HG02943 (cell line): ENCODE measurements at regions not wholly inside any gene's neighbourhood (a gene's known extent, or its start where the extent isn't known, plus 50 kb on each side); places are given as distances from the start of the nearest gene placed in this dataset.

Experiments
- ATAC-seq: cut with Tn5 transposase; IDR thresholded peaks from one replicate; pipeline ENCODE4 v1.9.1; 2021; ENCODE audit warnings: mild to moderate bottlenecking, low read depth, moderate library complexity; ENCODE audit not compliant: unreplicated experiment

DNA sequence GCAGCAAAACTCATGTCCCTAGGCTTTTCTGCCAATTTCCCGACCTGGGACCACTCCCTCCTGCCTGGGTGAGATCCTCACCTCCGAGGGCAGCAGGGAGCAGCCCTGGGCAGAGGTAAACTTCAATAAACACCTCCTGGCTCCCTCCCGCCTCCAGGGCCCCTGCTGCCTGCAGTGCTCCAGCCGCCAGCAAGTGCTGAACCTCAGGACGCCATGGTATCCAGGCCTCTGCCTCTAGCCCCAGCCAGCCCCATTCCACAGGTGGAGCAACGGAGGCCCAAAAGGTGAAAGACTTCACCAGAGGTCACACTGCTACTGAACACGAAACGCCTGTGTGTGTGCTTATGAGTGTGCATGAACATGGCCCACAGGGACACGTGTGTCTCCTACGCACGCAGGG is 59.9 kb upstream of the LINGO1 start:
- ATAC-seq, result no peak

DNA sequence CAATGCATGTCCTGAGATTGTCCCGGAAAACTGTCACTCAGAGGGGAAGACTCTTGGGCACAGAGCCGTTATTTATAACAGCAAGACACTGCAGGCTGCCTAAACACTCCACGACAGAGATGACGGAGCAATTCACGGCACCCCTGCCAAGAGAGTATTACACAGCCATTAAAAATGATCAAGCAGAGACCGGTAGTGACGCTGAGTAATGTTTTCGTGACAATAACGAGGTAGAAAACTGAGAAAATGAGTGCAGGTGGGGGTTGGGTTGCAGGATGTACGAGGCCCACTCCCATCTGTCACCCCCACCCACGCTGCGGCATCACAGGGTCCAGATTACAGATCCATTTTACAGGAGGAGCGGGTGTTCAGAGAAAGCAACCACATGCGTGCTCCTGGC is 58.9 kb upstream of the LINGO1 start:
- ATAC-seq, result no peak

- no peak for ATAC-seq
Observed at GRCh38 chr15:77689821-77690220, 57.1 kb upstream of the LINGO1 start.

GRCh38 chr15:77688693-77689092 is 56.0 kb upstream of the LINGO1 start:
- ATAC-seq, result no peak

- no peak for ATAC-seq
Observed at GRCh38 chr15:77688266-77688665, 55.6 kb upstream of the LINGO1 start.

- no peak for ATAC-seq
Observed at GRCh38 chr15:77685082-77685815, 52.5 kb upstream of the LINGO1 start.

- no peak for ATAC-seq
Observed at GRCh38 chr15:77684341-77685081, 51.8 kb upstream of the LINGO1 start.

DNA sequence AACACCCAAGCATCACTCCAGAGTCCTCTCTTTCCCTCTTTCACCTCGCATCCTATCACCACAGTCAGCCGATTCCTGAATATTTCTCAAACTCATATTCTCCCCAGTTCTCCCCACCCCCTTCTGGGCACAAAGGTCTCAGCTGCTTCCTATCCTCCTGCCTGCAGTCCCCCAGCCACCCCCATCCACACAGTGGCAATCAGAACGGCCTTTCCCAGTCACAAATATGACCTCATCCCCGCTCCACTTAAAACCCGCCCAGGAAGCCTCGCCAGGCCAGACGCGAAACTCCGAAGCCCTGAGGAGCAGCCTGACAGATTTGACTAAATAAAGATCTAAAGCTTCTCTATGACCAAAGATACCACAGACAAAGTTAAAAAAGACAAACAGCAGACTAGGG is 49.9 kb upstream of the LINGO1 start:
- ATAC-seq, result no peak
